ENCODE measurements at regions not wholly inside any gene's neighbourhood (a gene's known extent, or its start where the extent isn't known, plus 50 kb on each side); places are given as distances from the start of the nearest gene placed in this dataset.

DNA sequence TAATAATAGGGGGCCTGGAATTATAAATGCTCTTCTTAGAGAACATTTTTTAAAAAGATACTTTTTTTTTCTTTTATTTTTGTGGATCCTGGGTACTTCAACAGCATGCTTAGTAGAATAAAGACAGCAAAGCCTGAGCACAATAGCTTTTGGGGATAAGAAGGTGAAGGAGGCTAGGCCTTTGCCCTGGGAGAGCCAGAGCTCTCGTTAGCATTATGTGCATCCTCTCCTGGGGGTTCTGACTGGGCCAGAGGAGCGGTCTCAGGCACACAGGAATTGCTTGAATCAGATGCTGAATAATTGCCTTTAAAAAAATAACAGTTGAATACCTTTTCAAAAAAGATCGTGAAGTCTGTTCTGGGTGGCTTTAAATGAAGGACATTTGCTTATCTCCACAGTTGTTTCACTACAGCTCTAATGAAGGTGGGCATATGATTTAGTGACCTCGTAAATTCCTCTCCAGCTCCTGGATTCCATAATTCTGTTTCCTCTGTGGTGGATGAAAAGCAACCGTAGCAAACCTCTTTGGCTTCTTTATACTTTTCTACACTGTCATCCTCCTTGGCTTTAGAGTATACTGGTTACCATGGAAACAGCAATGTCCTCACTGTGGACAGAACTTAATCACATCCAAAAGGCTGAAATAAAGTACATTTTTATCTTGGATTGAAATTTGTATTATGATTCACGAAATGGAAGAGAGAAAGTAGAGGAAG lies 133.8 kb downstream of the MAIP1 start:
- no peak for FAIRE-seq
- H3K4me3 Mint-ChIP-seq (ENCODE audit: unreplicated experiment), result no peak overlapping the region
- H3K27me3 Mint-ChIP-seq (ENCODE audit: low read depth, unreplicated experiment), result peaks cover 3% of the 10 kb centered on the region
- no peak overlapping the region for H3K4me3 ChIP-seq (ENCODE audit: insufficient read depth, low read depth, low read length)
- no peaks in the 10 kb centered on the region for H3K27me3 ChIP-seq (ENCODE audit: insufficient read depth, low read length)
- H3K9me3 Mint-ChIP-seq (ENCODE audit: unreplicated experiment), result no peaks in the 10 kb centered on the region
- H3K36me3 Mint-ChIP-seq (ENCODE audit: low read depth, unreplicated experiment), result peaks cover 1% of the 10 kb centered on the region
- no peaks in the 10 kb centered on the region for H3K79me2 ChIP-seq (ENCODE audit: insufficient read depth, low read length)
- H3K4me2 ChIP-seq (ENCODE audit: low read length), result no peak overlapping the region
- no peak overlapping the region for H3K9ac ChIP-seq (ENCODE audit: low read length)
- H3K9me3 ChIP-seq (ENCODE audit: insufficient read depth, low read depth, low read length), result no peaks in the 10 kb centered on the region
- DNase-seq (ENCODE audit: low read depth), result peak; percentile 22
- H3K4me1 Mint-ChIP-seq (ENCODE audit: low read depth, unreplicated experiment), result peaks cover 9% of the 10 kb centered on the region
- H3K27ac ChIP-seq (ENCODE audit: low read depth, low read length), result no peak overlapping the region
- H3K27ac Mint-ChIP-seq (ENCODE audit: unreplicated experiment), result no peak overlapping the region
- TF ChIP-seq, protein P1, sequence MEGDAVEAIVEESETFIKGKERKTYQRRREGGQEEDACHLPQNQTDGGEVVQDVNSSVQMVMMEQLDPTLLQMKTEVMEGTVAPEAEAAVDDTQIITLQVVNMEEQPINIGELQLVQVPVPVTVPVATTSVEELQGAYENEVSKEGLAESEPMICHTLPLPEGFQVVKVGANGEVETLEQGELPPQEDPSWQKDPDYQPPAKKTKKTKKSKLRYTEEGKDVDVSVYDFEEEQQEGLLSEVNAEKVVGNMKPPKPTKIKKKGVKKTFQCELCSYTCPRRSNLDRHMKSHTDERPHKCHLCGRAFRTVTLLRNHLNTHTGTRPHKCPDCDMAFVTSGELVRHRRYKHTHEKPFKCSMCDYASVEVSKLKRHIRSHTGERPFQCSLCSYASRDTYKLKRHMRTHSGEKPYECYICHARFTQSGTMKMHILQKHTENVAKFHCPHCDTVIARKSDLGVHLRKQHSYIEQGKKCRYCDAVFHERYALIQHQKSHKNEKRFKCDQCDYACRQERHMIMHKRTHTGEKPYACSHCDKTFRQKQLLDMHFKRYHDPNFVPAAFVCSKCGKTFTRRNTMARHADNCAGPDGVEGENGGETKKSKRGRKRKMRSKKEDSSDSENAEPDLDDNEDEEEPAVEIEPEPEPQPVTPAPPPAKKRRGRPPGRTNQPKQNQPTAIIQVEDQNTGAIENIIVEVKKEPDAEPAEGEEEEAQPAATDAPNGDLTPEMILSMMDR (IDR thresholded peaks at IDR 0.05; ENCODE audit: insufficient read depth, low read depth, low read length), result no peak
- no peak overlapping the region for H2AFZ ChIP-seq (ENCODE audit: low read depth, low read length)
- no peaks in the 10 kb centered on the region for H4K20me1 ChIP-seq (ENCODE audit: insufficient read depth, low read length)
- H3K4me1 ChIP-seq (ENCODE audit: insufficient read depth, low read length), result no peaks in the 10 kb centered on the region
- H3K36me3 ChIP-seq (ENCODE audit: insufficient read depth, low read length), result no peaks in the 10 kb centered on the region

DNA sequence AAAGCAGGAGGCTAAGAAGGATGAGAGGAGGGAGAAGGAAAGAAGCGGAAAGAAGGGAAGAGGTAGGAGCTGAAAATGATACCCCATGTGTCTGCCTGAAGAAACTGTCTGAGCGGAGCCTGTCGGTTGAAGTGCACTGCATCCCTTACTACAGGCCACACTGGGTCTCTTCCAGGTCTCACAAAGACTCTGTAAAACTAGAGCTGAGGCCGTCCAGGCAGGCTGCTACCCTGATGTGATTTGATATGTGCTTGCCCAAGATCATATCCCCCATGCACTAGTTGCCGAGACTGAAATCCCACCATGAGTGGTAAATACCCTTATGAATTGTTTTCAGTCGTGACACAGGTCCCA lies 134.4 kb downstream of the MAIP1 start:
- no peak overlapping the region for H3K27ac Mint-ChIP-seq (ENCODE audit: unreplicated experiment)
- peaks cover 9% of the 10 kb centered on the region for H3K4me1 Mint-ChIP-seq (ENCODE audit: low read depth, unreplicated experiment)
- no peak overlapping the region for H3K4me3 Mint-ChIP-seq (ENCODE audit: unreplicated experiment)
- peaks cover 3% of the 10 kb centered on the region for H3K27me3 Mint-ChIP-seq (ENCODE audit: low read depth, unreplicated experiment)
- Histone ChIP-seq H3K4me3 (ENCODE audit: insufficient read depth, low read depth, low read length) (no peak overlapping the region), H3K9ac (ENCODE audit: low read length) (no peak overlapping the region), H3K9me3 (ENCODE audit: insufficient read depth, low read depth, low read length) (no peaks in the 10 kb centered on the region), H3K27me3 (ENCODE audit: insufficient read depth, low read length) (no peaks in the 10 kb centered on the region), H2AFZ (ENCODE audit: low read depth, low read length) (no peak overlapping the region), H4K20me1 (ENCODE audit: insufficient read depth, low read length) (no peaks in the 10 kb centered on the region), H3K27ac (ENCODE audit: low read depth, low read length) (no peak overlapping the region), H3K4me2 (ENCODE audit: low read length) (no peak overlapping the region), H3K4me1 (ENCODE audit: insufficient read depth, low read length) (no peaks in the 10 kb centered on the region), H3K36me3 (ENCODE audit: insufficient read depth, low read length) (no peaks in the 10 kb centered on the region), H3K79me2 (ENCODE audit: insufficient read depth, low read length) (no peaks in the 10 kb centered on the region)
- peaks cover 1% of the 10 kb centered on the region for H3K36me3 Mint-ChIP-seq (ENCODE audit: low read depth, unreplicated experiment)
- TF ChIP-seq EZH2 (IDR thresholded peaks at IDR 0.05; ENCODE audit: insufficient read depth, low read length), result no peak
- TF ChIP-seq, protein P1 (IDR thresholded peaks at IDR 0.05; ENCODE audit: insufficient read depth, low read depth, low read length), result no peak
- no peaks in the 10 kb centered on the region for H3K9me3 Mint-ChIP-seq (ENCODE audit: unreplicated experiment)
- FAIRE-seq (no peak), DNase-seq (ENCODE audit: low read depth) (no peak)

DNA sequence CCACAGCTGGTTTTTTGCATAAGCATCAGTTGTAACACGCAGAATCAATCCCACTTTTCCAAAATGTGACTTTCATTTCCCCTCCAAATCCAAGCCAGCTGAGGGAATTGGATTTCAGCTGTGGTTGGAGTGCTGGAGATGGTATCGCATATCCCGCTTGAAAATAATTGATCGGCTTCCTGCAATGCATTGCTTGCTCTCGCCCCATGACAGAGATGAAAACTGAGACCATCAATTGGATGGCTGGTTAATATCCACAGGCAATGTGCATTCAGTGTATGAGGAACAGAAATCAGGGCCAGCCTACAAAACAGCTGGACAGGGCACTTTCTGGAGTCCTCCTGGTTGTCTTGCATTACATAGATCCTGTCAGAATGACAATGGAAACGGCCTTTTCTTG lies 135.3 kb downstream of the MAIP1 start:
- Histone ChIP-seq H3K79me2 (ENCODE audit: insufficient read depth, low read length) (no peaks in the 10 kb centered on the region), H3K9ac (ENCODE audit: low read length) (no peak overlapping the region), H3K4me3 (ENCODE audit: insufficient read depth, low read depth, low read length) (no peak overlapping the region), H2AFZ (ENCODE audit: low read depth, low read length) (no peak overlapping the region), H3K4me1 (ENCODE audit: insufficient read depth, low read length) (no peaks in the 10 kb centered on the region), H3K27ac (ENCODE audit: low read depth, low read length) (no peak overlapping the region), H4K20me1 (ENCODE audit: insufficient read depth, low read length) (no peaks in the 10 kb centered on the region), H3K27me3 (ENCODE audit: insufficient read depth, low read length) (no peaks in the 10 kb centered on the region), H3K4me2 (ENCODE audit: low read length) (no peak overlapping the region), H3K36me3 (ENCODE audit: insufficient read depth, low read length) (no peaks in the 10 kb centered on the region), H3K9me3 (ENCODE audit: insufficient read depth, low read depth, low read length) (no peaks in the 10 kb centered on the region)
- Mint-ChIP-seq H3K4me1 (ENCODE audit: low read depth, unreplicated experiment) (peaks cover 9% of the 10 kb centered on the region), H3K9me3 (ENCODE audit: unreplicated experiment) (no peaks in the 10 kb centered on the region), H3K27ac (ENCODE audit: unreplicated experiment) (no peak overlapping the region), H3K27me3 (ENCODE audit: low read depth, unreplicated experiment) (peaks cover 3% of the 10 kb centered on the region), H3K36me3 (ENCODE audit: low read depth, unreplicated experiment) (peaks cover 1% of the 10 kb centered on the region), H3K4me3 (ENCODE audit: unreplicated experiment) (no peak overlapping the region)
- FAIRE-seq, result no peak
- DNase-seq (ENCODE audit: low read depth), result no peak
- TF ChIP-seq, protein P1 (IDR thresholded peaks at IDR 0.05; ENCODE audit: insufficient read depth, low read depth, low read length), result no peak
- TF ChIP-seq EZH2 (IDR thresholded peaks at IDR 0.05; ENCODE audit: insufficient read depth, low read length), result no peak

Data from astrocyte (in vitro differentiated cells and primary cell).